Liver (tissue), 3 donors: ENCODE measurements at regions not wholly inside any gene's neighbourhood (a gene's known extent, or its start where the extent isn't known, plus 50 kb on each side); places are given as distances from the start of the nearest gene placed in this dataset.

Experiments
- EGR1 ChIP-seq, 2 donors: IDR thresholded peaks; 2 replicates each; pipeline ENCODE4 v1.6.1; 2016 to 2018; ENCODE audit warnings: antibody characterized with exemption in 2 of 2, low read depth in 2 of 2
- JUND ChIP-seq, 2 donors: IDR thresholded peaks; 2 replicates each; pipeline ENCODE4 v1.6.1; 2016; ENCODE audit warnings: antibody characterized with exemption in 2 of 2
- RAD21 ChIP-seq, 2 donors: IDR thresholded peaks; 2 replicates each; pipeline ENCODE4 v1.6.1; 2016; ENCODE audit warnings: antibody characterized with exemption in 2 of 2, mild to moderate bottlenecking in 2 of 2
- YY1 ChIP-seq: IDR thresholded peaks from 2 replicates; pipeline ENCODE4 v1.6.1; 2016; ENCODE audit warnings: antibody characterized with exemption, mild to moderate bottlenecking
- TF ChIP-seq, protein P1 (sequence below): IDR thresholded peaks from 2 replicates; pipeline ENCODE4 v1.6.1; 2016; ENCODE audit warnings: antibody characterized with exemption, mild to moderate bottlenecking
- TF ChIP-seq, protein P2 (sequence below): fragments of 150-350 bp; IDR thresholded peaks from 2 replicates; pipeline ENCODE4 v1.5.1; 2017; ENCODE audit warnings: improper control_type of control experiment, low read depth, low read length; ENCODE audit not compliant: missing input control
- TF ChIP-seq, protein P3 (sequence below): IDR thresholded peaks from 2 replicates; pipeline ENCODE4 v1.6.1; 2016; ENCODE audit warnings: antibody characterized with exemption
- donor health status: healthy.
- donor health status: healthy.

DNA sequence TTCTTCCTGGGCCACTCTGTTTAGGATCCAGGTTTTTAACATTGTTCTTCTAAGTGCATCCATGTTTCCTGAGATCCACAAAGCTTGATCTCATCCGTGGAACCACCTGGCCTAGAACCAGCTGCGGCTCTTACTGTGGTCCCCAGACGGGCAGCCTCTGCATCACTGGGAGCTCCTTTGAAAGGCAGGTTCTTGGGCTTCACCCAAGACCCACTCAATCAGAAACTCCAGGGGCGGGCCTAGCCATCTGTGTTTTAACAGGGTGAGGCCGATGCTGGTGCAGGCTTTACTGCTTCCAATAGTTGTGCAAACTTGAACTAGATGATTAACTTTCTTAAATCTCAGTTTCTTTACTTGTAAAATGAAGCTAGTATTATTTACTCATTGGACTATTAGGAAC is 605.7 kb downstream of the FGF9 start:
- TF ChIP-seq, protein P1, sequence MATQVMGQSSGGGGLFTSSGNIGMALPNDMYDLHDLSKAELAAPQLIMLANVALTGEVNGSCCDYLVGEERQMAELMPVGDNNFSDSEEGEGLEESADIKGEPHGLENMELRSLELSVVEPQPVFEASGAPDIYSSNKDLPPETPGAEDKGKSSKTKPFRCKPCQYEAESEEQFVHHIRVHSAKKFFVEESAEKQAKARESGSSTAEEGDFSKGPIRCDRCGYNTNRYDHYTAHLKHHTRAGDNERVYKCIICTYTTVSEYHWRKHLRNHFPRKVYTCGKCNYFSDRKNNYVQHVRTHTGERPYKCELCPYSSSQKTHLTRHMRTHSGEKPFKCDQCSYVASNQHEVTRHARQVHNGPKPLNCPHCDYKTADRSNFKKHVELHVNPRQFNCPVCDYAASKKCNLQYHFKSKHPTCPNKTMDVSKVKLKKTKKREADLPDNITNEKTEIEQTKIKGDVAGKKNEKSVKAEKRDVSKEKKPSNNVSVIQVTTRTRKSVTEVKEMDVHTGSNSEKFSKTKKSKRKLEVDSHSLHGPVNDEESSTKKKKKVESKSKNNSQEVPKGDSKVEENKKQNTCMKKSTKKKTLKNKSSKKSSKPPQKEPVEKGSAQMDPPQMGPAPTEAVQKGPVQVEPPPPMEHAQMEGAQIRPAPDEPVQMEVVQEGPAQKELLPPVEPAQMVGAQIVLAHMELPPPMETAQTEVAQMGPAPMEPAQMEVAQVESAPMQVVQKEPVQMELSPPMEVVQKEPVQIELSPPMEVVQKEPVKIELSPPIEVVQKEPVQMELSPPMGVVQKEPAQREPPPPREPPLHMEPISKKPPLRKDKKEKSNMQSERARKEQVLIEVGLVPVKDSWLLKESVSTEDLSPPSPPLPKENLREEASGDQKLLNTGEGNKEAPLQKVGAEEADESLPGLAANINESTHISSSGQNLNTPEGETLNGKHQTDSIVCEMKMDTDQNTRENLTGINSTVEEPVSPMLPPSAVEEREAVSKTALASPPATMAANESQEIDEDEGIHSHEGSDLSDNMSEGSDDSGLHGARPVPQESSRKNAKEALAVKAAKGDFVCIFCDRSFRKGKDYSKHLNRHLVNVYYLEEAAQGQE, result no peak
- TF ChIP-seq, protein P2, sequence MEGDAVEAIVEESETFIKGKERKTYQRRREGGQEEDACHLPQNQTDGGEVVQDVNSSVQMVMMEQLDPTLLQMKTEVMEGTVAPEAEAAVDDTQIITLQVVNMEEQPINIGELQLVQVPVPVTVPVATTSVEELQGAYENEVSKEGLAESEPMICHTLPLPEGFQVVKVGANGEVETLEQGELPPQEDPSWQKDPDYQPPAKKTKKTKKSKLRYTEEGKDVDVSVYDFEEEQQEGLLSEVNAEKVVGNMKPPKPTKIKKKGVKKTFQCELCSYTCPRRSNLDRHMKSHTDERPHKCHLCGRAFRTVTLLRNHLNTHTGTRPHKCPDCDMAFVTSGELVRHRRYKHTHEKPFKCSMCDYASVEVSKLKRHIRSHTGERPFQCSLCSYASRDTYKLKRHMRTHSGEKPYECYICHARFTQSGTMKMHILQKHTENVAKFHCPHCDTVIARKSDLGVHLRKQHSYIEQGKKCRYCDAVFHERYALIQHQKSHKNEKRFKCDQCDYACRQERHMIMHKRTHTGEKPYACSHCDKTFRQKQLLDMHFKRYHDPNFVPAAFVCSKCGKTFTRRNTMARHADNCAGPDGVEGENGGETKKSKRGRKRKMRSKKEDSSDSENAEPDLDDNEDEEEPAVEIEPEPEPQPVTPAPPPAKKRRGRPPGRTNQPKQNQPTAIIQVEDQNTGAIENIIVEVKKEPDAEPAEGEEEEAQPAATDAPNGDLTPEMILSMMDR, result no peak
- TF ChIP-seq JUND (IDR thresholded peaks at IDR 0.05) (no peak), RAD21 (IDR thresholded peaks at IDR 0.05) (no peak), EGR1 (IDR thresholded peaks at IDR 0.05; ENCODE audit: low read depth in 2 of 2) (no peak), YY1 (no peak)
- TF ChIP-seq, protein P3, sequence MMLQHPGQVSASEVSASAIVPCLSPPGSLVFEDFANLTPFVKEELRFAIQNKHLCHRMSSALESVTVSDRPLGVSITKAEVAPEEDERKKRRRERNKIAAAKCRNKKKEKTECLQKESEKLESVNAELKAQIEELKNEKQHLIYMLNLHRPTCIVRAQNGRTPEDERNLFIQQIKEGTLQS, result no peak
